NOMO-1 (cell line): ENCODE measurements at regions not wholly inside any gene's neighbourhood (a gene's known extent, or its start where the extent isn't known, plus 50 kb on each side); places are given as distances from the start of the nearest gene placed in this dataset.
A peak's percentile ranks its signal among the peaks of the same experiment; 100 is the strongest.
"Not testable (repeated sequence)": the region's sequence is repeated elsewhere in the genome, so short reads cannot be mapped to it uniquely, and the experiment has no call there.

ENCODE experiments used
- DNase-seq, 2 experiments: peaks; one replicate each; lab custom pipeline; 2025; ENCODE audit not compliant: unreplicated experiment in 2 of 2; lab: John Stamatoyannopoulos, UW

DNA sequence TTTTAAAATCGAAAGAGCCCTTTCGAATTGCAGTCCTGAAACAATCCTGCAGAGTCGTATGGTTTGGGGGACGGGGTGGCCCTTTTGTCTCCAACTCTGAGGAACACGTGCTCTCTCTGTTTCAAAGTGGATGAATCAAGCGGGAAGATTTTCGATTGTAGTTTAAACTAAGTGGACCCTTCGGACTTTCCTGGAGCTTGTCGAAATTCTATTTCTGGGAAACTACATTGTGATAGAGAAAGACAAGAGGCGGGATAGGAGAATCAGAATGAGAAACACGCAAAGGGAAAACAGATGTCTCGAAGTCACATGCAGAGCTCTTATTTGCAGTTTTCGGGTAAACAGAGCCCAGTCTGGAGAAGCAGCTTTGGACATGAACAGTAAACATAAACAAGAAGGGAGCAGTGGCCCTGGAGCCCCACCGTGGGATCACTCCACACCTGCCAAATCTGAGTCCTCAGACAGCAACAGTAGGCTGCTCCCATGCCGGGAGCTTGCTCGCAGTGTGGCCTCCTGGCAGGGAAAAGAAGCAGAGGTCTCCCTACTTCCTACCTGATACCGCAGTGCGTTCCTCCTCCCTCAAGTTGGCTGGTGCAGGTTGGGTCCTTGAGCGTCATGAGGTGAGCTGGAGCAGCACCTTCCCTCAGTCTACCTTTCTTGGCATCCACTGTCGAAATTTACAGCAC is 202.4 kb downstream of the SLC4A3 start:
- no peak for DNase-seq

DNA sequence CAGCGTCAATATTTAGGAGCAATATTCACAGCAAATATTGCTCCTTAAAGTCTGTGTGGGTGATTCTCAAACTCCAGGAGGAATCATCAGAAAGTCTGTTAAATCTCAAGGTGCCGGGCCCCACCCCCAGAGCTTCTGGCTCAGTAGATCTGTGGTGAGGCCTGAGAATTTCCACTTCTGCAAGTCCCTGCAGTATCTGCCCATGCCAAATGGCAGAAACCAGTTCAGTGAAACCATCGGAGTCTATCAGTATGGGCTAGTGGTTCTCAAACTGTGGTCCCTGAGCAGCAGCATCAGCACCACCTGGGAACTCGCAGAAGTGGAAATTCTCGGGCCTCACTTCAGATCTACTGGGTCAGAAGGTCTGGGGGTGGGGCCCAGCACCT is 202.9 kb downstream of the SLC4A3 start:
- no peak for DNase-seq

DNA sequence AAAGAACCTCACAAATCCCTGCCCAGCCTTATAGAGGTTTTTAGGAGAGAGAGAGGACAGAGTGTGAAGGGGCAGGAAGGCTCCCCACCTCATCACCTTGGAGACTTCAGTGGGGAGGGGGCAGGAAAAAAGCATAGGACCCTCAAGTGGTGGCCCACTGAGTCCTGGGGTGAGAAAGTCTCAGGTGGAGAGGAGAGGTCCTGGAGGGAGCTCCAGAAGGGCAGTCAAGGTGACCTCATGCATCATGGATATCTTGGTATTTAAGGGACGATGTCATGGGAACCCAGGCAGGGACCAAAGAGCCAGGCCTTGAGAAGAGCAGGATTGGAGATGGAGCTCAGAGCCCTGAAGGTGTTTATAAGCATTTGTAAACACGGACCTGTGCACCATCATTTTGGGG is 204.5 kb downstream of the SLC4A3 start:
- no peak for DNase-seq

DNA sequence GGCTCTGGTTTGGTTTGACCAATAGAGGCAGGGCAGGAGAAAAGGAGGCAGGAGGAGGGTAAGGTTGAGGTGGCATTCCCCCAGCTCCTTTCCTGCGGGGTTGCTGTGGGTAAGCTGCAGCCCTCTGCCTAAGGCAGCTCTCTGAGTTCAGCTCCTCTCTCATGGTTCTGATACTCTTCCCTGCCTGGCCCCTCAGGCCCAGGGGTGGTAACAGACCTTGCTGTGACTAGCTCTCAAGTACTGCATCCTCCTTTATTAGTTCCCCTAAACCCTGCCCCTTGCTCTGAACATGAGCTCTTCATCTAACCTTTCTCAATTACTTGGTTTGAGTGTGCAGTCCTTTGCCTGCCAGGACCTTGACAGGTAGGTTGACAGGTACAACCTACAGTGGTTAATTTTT is 205.5 kb downstream of the SLC4A3 start:
- no peak for DNase-seq

DNA sequence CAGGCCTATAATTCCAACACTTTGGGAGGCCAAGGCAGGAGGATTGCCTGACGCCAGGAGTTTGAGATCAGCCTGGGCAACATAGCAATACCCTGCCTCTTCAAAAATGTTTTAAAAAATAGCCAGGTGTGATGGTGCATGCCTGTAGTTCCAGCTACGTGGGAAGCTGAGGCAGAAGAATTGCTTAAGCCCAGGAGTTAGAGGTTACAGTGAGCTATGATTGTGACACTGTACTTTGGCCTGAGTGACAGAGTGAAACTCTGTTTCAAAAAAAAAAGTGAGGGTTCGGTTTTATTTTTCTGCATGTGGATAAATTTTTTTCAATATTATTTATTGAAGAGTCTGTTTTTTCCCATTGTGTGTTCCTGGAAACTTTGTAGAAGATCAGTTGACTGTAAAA is 208.1 kb downstream of the SLC4A3 start:
- no peak for DNase-seq

DNA sequence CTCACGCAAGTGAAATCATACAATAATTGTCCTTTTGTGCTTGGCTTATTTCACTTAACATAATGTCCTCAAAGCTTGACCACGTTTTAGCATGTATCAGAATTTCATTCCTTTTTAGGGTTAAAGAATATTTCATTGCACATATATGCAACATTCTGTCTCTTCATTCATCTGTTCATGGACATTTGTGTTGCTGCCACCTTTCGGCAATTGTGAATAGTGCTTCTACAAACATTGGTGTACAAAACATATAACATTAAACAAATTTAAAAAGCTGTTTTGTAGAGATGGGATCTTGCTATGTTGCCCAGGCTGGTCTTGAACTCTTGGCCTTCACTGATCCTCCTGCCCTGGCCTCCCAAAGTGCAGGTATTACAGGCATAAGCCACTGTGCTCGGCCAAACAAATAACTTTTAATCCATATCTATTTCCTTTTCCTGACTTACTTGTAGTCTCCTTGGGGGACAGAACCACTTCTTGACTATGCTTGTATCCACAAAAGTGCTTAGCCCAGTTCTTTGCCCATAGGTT is 209.3 kb downstream of the SLC4A3 start:
- no peak for DNase-seq

DNA sequence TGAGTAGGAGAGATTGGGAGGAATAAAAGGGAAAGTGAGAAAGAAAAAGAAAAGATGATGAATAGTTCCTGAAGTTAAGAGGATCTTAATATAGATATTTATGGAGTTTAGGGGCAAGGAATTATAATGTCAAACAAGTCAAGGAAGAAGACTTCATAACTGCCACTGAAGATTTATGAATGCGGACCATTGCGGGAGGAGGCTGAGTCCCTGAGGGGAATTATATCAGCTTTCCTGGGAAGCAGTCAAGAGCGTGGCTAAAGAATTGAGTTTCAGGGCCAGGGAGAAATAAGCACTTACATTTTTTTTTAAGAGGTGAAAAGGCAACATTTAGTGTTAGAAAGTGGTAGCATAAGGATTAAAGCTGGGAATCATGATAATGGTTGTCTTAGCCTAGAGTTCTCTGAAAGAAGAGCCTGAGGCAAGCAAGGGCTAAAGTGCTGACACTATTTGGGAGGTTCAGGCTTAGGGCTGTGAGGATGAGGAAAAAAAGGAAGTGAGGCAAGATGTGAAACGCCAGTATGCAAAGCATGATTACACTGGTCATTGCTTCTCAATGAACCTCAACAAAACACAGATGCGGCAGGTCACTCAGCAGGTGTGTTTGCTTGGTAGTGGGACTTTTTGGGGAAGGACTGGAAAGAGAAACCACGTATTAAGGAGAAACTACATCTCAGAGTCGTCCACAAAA is 217.1 kb downstream of the SLC4A3 start:
- peak in 1 of 2 experiments; percentile 33 for DNase-seq

DNA sequence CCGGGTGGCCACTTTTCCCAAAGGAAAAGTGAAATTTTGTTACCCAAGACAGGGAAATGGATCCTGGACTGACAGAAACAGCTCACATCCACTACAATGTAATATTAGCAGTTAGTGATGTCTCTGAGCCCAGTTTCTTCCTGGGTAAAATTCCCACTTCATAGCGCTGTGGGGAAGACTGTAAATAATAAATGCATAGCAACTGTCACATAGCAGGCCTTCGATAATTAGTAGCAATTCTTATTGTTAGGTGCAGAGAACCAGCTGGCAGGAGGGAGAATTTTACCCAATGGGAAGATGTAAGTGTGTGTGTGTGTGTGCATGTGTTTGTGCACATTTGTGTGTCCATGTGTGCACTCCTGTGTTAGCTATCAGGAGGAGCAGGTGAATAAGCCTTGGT is 221.5 kb downstream of the SLC4A3 start:
- no peak for DNase-seq

DNA sequence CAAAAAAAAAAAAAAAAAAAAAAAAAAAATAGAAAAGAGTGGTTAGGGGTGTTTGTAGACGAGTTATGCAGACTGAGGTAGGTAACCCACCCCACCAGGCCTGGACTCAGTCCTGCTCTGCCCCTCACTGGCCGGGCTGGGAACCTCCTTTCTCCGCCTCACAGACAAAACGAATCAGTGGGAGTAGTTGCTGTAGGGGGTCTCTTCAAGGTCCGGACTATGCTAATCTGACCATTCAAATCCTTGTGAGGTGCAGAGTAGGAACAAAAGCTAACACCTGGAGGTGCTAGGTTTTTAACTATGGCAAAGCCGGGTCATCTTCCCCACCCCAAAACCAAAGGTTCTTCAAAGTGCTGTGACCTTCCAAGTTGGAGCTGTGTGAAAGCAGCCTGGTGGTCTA is 223.7 kb downstream of the SLC4A3 start:
- no peak for DNase-seq

DNA sequence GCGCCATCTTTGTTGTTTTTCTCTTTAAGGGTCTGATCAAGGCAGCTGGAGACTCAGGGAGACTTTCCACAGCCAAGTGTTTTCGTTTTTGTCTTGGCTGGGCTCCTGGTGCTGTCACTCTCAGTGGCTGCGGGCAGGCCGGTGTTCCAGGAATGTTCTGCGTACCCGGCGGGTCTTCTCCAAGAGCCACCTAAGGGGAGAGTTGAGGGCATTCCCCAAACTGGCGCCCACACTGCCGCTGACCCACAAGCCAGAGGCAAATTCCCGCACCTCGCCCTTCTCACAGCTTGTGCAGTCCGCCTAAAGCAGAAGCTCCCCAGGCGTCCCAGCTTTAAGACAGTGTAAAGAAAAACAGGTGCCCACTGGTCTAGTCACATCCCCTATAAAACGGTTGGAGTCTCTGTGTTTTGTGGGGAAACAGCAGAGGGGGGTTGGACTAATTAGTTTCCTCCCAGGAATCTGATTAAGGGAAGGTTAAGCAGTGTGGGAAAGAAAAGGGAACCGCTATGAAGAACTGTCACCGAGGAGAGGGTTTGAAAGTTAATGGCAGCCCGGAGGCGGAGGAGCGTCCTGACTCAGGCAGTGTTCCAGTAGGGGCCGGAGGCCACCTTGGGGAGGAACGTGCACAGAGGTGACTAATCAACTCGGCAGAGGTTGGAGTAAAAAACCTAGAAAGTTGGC is 224.5 kb downstream of the SLC4A3 start:
- no peak for DNase-seq

DNA sequence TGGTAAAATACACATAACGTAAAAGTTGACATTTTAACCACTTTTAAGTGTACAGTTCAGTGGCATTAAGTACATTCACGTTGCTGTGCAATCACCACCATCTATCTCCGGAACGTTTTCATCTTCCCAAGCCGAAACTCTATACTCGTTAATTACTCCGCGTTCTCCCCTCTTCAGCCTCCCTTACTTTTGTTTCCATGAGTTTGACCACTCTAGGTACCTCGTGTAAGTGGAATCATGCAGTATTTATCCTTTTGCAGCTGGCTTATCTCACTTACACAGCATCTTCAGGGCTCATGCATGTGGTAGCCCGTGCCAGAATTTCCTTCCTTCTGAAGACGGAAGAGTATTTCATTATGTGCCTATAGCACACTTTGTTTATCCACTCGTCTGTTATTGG is 225.2 kb downstream of the SLC4A3 start:
- no peak for DNase-seq

DNA sequence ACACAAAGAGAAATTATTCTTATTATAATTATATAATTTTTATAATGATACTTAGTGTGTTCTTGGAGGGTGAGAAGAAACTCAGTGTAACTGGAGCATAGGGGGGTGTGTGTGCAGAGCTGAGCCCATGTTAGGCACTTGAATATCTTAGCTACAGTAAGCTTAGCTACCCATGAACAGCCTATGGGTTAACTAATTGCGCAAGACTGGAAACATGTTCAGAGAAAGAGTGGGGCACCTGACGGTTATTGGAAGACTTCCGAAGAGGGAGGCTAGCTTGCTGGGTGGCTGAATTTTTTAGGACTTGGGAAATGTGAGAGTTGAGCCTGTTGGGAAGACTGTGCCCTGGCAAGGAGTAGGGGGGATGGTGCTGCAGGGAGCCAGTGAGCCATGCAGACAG is 229.2 kb downstream of the SLC4A3 start:
- DNase-seq, result no peak

DNA sequence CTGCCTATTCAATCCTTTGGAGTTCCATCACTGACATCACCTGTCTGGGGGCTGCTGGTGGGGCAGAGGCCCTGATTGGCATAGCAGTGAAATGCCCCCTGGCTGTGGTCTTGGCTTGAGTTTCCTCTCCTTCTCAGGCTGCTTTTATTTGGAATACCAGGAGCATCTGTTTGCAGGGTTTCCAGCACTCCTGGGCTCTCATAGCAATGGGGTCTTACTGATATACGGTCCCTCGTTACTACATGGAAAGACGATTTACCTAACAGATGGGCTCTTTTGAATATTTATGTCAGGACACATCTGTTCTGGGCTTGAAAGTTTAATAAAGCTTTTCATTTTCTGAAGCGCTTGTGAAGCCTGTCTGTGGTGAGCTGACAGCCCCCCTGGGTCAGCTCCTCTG is 230.3 kb downstream of the SLC4A3 start:
- DNase-seq, result no peak

DNA sequence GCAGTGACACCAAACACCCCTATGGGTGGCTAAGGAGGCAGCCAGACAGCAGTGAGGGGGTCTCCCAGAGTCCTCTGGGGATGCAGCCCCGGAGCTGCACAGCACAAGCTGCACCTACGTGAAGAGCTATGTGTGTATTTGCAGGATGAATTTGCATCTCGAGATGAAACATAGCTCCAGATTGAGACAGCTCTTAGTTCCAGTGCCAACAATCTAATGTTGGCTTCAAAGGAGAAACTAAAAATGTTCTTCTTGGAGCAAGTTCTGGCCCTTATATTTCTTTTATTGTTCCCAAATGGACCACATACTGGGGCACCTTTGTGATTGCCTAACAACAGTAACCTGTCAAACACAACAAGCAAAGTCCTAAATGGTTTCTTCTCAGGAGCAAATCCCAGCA is 233.9 kb downstream of the SLC4A3 start:
- DNase-seq, result no peak

DNA sequence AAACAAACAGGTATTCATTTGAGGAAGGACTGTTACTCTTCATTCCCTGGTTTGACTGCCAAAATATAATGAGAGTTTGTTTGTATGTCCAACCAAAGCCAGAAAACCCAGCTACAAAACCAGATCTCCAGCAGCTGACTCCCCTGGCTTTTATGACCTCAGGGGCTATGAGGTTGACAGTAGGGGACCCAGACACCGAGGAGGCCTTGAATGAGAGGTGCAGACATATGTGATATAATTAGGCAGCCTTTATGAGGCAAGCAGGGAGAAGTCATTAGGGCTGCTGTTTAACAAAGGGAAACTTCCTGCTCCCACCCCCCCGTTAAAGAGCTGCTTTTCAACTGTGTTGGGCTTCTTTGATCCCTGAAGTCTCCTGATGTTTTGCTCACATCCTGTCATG is 236.7 kb downstream of the SLC4A3 start:
- no peak for DNase-seq

DNA sequence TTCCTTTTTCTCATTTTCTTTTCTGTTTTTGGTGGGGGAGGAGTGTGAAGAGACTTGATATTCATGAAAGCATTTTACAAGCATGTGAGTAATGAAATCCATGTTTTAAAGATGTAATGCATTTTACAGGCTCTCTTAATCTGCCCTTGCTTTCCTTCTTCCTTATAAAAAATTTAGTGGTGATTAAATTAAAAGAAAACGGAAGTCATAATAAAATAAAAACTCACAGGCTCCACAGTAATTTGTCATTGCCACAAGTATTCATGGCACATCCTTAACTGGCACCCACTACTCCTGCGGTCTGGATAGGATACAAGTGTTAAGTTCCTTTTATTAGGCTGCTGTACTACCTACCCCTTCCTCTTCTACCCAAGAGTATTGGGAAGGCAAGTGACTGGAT is 241.2 kb downstream of the SLC4A3 start:
- DNase-seq, result no peak

DNA sequence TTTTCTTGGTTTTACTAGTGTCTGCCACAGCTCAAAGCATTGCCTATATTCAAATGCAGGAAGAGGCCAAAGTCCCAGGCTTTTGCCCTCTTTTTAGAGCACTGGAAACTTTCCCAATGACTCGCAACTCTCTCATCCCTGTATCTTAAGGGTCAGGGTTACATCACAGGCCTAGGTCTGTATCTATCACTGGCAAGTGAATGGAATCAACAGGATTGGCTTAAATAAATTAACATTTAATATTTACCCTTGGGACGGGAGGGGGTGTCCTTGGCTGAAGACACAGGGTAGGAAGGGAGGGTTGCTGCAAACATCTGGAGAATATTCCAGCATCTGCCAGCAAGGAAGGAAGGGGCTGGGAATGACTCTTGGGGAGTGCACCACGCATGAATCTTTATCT is 242.6 kb downstream of the SLC4A3 start:
- no peak for DNase-seq

DNA sequence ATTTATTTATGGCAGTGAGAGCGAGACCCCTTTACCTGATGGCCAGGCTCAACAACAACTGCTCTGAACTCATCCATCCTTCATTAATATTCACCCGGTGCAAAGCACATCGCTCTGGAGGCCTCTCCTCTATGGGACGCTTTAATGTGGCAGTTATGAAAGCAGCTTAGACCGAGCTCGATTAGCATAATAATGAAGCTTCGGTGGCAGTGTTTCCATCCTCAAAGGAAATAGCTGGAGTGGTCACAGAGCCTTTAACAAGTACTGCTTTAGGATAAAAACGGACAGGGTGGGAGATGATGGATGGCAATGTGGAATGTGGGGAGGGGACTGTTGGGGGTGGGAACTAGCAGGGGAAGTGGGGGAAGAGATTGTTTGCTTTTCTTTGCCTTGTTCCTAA is 243.9 kb downstream of the SLC4A3 start:
- no peak for DNase-seq

DNA sequence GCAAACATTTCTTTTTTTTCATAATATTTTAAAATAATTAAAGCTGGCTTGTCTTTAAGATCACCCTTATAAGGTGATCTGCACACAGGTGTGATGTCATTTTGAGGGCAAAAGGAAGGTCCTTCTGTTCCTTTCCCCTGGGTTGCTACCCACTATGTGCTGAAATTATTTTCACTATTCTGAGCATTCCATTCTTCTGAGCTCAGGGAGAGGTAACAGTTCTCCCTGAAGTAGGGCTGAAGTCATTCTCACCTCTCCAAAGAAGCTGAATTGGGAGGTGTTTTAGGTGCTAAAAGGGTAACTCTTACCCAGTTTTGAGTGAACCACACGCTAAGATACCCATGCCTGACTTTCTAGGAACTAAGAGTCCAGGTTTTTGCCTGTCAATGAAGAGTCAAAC is 247.6 kb downstream of the SLC4A3 start:
- no peak for DNase-seq

DNA sequence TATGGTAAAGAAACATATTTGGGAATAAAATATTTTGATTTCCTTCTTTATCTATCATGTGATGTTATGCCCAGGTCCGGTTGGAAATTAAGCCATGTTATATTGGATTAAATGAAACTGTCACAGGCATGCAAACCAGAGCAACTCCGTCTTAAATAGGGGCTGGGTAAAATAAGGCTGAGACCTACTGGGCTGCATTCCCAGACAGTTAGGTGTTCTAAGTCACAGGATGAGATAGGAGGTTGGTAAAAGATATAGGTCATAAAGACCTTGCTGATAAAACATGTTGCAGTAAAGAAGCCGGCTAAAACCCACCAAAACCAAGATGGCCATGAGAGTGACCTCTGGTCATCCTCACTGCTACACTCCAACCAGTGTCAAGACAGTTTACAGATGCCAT is 248.6 kb downstream of the SLC4A3 start:
- DNase-seq, result not testable (repeated sequence)

DNA sequence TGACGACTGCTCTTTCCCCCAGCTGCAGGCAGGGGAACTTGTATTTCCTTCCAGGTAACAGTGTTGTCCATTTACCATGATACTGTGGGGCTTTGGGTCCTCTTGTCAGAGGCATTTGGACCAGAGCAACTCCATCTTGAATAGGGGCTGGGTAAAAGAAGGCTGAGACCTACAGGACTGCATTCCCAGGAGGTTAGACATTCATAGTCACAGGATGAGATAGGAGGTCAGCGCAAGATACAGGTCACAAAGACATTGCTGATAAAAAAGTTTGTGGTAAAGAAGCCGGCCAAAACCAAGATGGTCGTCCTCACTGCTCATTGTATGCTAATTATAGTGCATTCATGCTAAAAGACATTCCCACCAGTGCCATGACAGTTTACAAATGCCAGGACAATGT is 249.5 kb downstream of the SLC4A3 start:
- DNase-seq, result no peak

DNA sequence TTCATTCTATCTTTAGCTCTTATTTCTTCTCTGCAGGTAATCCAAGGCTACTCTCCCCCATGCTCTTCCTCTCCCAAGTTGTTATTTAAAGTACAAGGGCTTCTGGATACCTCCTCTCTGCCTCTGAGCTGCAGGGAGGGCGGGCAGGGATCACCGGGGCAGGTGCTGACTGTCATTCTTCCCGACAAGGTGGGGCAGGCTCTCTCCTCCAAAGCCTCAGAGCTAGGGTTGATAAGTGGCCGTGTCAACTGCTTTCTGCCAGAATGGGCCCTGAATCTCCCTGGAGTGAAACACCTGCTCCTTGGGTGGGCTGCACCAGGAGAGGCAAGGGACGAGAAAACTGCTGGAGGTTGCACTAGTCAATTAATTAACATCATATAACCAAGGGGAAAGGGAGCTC is 250.3 kb downstream of the SLC4A3 start:
- DNase-seq, result no peak
